ENCODE measurements at regions not wholly inside any gene's neighbourhood (a gene's known extent, or its start where the extent isn't known, plus 50 kb on each side); places are given as distances from the start of the nearest gene placed in this dataset.
"Not testable (repeated sequence)": the region's sequence is repeated elsewhere in the genome, so short reads cannot be mapped to it uniquely, and the experiment has no call there.

GRCh38 chr7:57220746-57221145 lies 88.5 kb upstream of the ZNF479 start:
- Histone ChIP-seq H3K4me1 (no peaks in the 10 kb centered on the region), H3K9me3 (peaks cover 0 to 4% of the 10 kb centered on the region in 2 donors), H3K4me3 (no peak overlapping the region), H3K27me3 (no peaks in the 10 kb centered on the region), H3K36me3 (no peaks in the 10 kb centered on the region), H3K27ac (no peak overlapping the region)
- DNase-seq (ENCODE audit: low spot score in 2 of 2) = no peak
- TF ChIP-seq CTCF (IDR thresholded peaks at IDR 0.05) = no peak
- intact Hi-C loops (cut with DNase I) = no loop called here

GRCh38 chr7:57225666-57226065 lies 93.4 kb upstream of the ZNF479 start:
- intact Hi-C loops (cut with DNase I) = no loop called here
- Histone ChIP-seq H3K4me1 (no peaks in the 10 kb centered on the region), H3K4me3 (no peak overlapping the region), H3K36me3 (no peaks in the 10 kb centered on the region), H3K9me3 (no peaks in the 10 kb centered on the region), H3K27ac (no peak overlapping the region), H3K27me3 (no peaks in the 10 kb centered on the region)
- no peak for TF ChIP-seq CTCF (IDR thresholded peaks at IDR 0.05)
- no peak for DNase-seq (ENCODE audit: low spot score in 2 of 2)

DNA sequence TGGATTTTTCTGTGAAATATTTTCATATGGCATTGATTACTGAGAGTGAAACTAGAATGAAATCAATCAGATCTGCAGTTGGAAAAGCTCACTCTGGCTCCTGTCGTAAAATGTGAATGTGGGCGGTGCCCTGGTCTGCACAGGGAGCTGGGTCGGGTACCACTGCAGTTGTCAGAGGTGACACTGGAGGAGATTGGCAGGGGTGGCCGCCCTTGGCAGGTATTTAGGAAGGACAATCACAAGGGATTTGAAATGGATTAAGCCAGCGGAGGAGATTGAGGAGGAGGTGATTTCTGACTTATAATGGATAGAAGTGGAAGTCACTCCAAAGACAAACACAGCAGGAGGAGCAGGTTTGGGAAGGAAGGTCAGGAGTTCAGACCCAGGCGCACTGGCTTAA lies 109.0 kb upstream of the ZNF479 start:
- DNase-seq (ENCODE audit: low spot score in 2 of 2); H3K4me3 ChIP-seq; H3K27ac ChIP-seq; H3K36me3 ChIP-seq; H3K27me3 ChIP-seq; H3K4me1 ChIP-seq; H3K9me3 ChIP-seq; intact Hi-C loops (cut with DNase I): not testable (repeated sequence)

DNA sequence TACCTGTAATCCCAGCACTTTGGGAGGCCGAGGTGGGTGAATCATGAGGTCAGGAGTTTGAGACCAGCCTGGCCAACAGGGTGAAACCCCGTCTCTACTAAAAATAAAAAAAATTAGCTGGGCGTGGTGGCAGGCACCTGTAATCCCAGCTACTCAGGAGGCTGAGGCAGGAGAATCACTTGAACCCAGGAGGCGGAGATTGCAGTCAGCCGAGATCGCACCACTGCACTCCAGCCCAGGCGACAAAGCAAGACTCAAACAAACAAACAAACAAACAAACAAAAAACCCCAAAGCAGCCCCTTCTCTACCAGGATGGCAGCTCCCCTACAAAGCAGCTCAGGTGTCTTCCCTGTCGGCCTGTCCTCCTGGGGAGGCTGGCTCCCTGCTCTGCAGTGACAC lies 111.3 kb upstream of the ZNF479 start:
- H3K36me3 ChIP-seq; H3K4me3 ChIP-seq; H3K27ac ChIP-seq; H3K9me3 ChIP-seq; H3K4me1 ChIP-seq; intact Hi-C loops (cut with DNase I); DNase-seq (ENCODE audit: low spot score in 2 of 2); H3K27me3 ChIP-seq: not testable (repeated sequence)

- intact Hi-C loops (cut with DNase I); H3K36me3 ChIP-seq; H3K4me1 ChIP-seq; H3K27me3 ChIP-seq; H3K27ac ChIP-seq; H3K4me3 ChIP-seq; DNase-seq (ENCODE audit: low spot score in 2 of 2); H3K9me3 ChIP-seq: not testable (repeated sequence)
Measured at GRCh38 chr7:57244345-57244980, 112.2 kb upstream of the ZNF479 start.

DNA sequence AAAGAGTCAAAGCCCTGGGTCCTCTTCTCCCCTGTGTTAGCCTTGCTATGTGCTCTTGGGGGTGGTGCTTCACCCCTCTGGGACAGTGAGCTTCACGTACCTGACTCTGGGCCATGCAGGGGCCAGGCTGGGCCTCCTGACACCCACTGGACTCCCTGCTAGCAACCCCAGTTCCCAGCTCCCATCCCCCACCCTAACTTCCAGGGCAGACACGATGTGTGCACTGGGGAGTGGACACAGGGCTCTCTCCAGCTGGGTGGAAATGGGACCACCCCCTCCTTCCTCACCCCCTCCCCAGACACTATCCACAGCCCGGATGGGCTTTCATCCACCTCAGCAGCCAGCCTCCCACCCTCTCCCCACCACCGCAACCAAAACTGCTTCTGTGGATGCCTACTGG lies 113.0 kb upstream of the ZNF479 start:
- Histone ChIP-seq H3K27me3 (no peaks in the 10 kb centered on the region), H3K9me3 (no peaks in the 10 kb centered on the region), H3K4me3 (no peak overlapping the region), H3K36me3 (no peaks in the 10 kb centered on the region), H3K4me1 (no peaks in the 10 kb centered on the region), H3K27ac (no peak overlapping the region)
- no peak for DNase-seq (ENCODE audit: low spot score in 2 of 2)
- intact Hi-C loops (cut with DNase I) = no loop called here
- TF ChIP-seq CTCF (IDR thresholded peaks at IDR 0.05) = no peak

DNA sequence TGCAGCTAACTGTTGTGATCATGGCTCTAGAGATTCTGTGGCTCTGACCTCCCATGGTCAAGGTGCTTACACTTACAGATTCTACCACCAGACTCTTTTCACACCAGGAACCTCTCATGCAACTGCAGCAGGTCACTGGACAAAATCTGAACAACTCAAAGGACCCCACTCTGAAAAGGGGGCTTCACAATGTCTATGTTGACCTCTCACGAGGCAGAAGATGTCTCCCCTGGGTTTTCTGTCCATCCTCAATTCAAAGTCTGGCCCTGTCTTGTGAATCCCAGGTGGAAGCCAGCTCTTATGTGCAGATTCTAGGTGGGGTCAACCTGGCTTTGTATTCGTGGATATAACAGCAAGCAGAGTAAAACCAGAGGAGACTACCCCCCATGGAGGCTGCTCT lies 118.6 kb upstream of the ZNF479 start:
- no peak for DNase-seq (ENCODE audit: low spot score in 2 of 2)
- H3K9me3 ChIP-seq = peaks cover 3 to 5% of the 10 kb centered on the region in 2 donors
- no peak for TF ChIP-seq CTCF (IDR thresholded peaks at IDR 0.05)
- no peak overlapping the region for H3K27ac ChIP-seq
- no peaks in the 10 kb centered on the region for H3K27me3 ChIP-seq
- no peak overlapping the region for H3K4me3 ChIP-seq
- intact Hi-C loops (cut with DNase I) = no loop called here
- H3K4me1 ChIP-seq = no peaks in the 10 kb centered on the region
- H3K36me3 ChIP-seq = no peaks in the 10 kb centered on the region
